ENCODE measurements at regions not wholly inside any gene's neighbourhood (a gene's known extent, or its start where the extent isn't known, plus 50 kb on each side); places are given as distances from the start of the nearest gene placed in this dataset.
A peak's percentile ranks its signal among the peaks of the same experiment; 100 is the strongest.
"Not testable (repeated sequence)": the region's sequence is repeated elsewhere in the genome, so short reads cannot be mapped to it uniquely, and the experiment has no call there.

DNA sequence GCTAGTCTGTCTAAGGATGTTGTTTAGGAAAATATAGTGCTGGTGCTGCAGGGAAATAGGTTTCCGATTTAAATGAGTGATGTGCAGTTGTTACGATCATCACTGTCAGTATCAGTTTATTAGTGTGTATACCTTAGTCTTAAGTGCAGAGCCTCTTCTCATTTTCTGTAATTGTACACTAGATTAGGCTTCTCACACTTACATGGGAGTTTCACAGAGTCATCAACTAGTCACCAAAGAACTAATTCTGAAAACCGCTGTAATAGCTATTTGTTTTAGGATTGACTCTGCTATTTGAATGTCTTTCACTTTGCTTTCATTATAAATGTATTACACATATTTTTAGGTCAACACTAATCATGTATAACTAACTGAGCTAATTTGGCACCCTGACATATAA, 99.8 kb upstream of the ZEB2 start:
- DNase-seq, result no peak

DNA sequence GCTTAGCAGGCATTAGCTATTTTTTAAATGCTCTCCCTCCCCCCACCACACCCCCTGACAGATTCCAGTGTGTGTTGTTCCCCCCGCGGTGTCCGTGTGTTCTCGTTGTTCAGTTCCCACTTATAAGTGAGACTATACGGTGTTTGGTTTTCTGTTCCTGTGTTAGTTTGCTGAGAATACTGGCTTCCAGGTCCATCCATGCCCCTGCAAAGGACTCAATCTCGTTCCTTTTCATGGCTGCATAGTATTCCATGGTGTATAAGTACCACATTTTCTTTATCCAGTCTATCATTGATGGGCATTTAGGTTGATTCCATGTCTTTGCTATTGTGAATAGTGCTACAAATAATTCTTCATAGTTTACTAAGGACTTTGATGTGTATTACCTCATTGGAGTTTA, 97.3 kb upstream of the ZEB2 start:
- DNase-seq, result not testable (repeated sequence)

DNA sequence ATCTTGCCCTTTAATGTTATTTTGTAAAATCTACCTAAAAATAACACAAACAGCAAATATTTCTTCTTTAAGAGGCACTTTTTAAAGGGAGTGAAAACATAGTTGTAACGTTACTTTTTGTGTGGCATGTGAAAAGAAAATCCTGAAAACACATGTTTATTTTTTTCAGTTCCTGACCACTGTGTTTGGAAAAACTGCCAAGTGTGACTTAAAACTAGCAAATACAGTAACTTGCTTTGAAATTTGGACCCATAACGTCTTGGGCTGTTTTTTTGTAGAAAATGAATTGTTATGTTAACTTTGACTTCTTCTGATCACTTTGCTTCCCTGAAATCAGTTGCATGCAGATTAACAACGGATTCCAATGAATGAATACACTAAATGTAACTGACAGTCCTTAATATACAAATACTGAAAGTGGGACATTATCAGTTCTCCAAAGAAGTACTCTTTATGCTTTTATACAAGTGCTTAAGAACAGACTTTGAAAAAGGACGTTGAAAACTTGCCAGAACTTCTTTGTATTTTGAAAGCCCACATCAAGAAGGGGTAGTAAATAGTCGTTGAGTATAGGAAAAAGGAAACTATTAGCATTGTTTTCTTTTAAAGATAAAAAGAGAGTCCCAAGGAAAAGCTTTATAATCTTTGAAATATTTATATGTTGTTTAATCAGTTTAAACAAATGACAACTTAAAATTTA, 96.1 kb upstream of the ZEB2 start:
- DNase-seq, result no peak

DNA sequence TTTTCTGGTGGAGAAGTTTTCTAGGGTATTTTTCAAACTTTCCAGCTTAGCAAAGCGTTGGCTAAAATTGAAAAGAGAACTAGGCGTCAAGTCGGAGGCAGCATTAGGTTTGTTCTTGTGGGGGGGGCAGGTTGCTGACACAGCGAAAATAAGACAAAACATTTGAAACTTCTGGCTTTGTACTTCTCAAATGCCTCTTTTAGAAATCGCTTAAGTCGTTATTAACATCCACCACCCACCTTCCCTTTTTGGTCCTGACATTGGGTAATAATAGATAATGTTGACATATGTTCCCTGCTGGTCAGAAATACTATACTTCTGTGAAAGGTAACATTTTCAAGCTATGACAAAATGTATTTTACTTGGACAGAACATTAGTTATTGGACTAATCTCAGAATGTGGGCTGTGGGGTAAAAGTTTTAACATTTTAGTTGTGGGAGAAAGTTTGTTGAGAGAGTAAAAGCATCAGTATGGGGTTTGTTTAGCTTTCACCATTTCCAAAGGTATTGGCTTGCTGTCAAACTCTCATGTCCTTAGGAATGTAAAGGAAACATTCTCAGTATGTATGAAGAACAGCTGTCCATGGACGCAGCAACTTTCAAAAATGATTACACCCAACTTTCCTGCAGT, 88.1 kb upstream of the ZEB2 start:
- DNase-seq, result peak; percentile 80

DNA sequence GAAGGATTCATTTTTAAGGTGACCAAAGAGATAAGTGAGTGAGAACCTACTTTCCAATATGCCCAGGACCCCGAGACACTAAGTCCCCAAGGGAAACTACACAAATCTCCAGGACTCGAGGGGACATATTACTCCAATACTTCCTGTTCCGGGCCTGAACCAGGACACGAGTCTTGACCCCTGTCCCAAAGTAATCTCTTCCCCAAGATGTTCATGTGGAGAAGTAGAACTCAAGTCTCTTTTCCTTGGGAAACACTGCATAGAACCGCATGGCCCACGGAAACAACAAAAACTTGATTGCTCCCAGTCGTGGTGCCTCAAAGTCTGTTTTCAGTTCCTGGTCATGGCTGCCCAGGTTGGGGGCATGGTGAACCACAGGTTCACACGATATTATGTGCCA, 87.2 kb upstream of the ZEB2 start:
- no peak for DNase-seq

DNA sequence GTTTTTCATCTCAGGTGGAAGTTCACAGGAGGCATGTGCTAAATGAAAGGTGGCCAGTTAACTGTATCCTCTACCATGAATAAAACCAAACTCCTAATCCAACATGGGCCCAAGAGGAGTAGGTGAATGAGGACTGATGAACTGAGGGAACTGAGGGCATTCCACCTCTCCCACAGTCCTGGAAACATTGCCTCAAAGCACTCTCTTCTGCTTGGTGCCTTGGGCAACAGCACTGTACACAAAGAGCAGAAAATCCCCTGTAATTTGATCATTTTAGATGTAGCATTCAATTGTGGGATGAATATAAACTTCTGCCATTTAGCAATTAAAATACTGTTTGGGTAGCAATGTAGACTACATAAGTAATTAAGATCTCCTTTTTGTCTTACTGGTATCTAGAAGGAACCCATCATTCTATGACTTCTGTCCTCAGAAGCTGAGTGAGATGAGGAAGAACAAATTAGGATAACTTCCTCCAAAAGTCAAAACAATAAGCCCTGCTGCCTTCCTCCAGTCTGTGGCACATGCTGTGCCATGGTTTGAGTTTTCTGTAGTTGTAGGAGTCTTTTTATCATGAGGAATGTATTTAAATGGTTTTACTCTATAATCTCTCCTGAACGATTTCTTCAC, 86.7 kb upstream of the ZEB2 start:
- DNase-seq, result no peak

DNA sequence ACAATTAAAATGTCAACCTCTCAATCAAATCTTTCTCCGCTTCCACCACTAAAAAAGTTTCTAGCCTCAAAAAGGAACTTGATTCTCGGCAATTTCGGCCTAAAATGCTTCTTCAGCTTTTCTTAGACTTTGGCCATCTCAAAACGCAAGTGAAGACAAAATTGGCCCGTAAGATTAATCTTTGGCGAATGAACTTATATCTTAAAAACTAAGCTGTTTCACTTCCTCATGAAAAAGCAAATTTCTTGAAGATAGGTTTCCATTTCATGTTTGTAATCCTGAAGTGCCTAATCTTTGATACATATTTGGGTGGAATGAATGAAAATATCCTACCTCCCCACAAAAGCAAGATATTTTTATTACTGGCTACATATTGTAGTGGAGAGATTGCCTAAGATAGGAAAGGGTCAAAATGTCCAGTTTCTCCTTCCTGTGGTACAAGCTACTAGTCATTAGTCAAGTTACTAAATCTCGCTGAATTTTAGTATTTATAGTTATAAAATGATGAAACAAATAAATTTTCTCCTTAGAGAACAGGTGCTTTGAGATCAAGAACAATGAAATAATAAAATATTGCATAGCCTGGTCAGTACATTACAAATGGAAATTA, 85.4 kb upstream of the ZEB2 start:
- no peak for DNase-seq

DNA sequence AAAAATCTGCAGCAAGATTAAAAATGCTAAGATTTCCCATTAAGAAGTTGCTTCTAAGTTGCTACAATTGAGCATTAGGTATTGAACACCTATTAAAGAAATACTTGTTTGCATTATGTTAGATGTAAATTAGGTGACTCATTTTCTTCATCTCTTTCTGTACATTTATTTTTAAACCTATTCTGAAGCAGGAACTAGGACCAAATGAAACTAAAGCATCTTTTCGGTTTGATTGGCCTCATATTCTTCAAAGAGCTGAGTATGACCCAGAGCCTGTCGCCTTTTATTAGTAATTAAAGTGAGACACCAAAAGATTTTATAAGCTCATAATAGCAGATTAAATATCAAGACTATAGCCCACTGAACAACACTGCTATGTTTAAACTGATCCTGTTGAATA, 83.4 kb upstream of the ZEB2 start:
- DNase-seq, result no peak

DNA sequence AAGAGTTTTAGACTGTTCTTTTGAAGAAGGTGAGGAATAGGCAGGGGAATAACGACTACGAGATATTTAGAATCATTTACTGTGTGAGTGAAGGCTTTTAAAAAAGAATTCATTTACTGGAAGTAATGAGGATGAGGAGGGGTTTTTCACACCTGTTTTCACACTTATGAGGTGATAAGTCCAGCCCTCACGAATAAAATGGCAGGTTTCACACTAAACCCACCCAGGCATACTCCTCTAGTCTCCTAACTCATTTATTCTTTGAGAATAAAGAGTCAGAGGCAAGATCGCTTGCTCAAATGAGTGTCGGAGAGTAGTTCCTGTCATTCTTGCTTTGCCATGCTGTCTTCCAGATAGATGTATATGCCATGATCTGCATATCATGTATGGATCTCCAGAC, 79.0 kb upstream of the ZEB2 start:
- no peak for DNase-seq

DNA sequence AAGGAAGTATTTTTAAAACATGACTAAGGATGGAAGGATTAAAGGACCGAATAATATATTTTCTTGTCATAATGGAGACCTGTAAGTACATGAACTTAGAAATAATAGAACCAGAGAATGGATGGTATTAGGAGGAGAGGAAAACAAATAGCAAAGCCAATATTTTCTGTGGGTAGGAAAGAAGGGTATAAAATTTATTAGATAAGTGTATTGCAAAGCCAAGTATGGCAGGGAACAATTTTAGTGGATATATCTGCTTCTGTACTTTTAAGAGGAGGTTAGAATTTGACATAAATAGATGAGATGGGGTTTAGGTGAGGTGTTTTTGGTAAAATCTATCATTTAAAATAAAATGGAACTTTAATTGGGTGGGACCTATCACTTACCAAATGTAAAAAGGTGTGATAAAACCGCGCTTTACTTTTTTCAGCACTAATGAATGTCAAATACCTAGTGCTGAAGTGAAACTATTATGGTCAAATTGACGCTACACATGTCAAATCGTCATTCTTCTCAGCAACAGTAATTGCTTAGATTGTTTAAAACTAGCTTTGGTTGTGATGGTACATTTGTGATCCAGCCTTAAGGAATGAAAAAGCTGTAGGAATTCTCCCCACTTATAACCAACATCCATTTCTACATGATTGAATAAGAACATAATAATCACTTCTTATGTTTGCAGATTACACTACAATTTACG, 78.1 kb upstream of the ZEB2 start:
- no peak for DNase-seq

DNA sequence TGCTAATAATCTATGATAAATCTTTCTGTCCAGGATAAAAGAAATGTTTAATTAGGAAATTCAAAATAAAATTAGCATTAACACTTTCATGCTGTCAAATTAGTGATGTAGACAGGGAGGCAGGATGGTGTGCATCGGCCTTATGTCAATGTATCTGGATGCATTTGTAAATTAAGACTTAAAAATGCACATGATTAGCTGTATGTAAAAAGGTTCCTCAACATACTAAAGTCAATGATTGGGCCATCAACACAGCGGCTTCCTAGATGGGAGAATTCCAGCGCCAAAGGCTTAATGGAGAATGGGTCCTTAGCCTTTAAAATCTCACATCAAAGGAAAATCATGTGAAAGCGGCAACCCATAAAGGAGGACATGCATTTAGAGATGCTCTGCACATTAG, 77.5 kb upstream of the ZEB2 start:
- DNase-seq, result no peak

DNA sequence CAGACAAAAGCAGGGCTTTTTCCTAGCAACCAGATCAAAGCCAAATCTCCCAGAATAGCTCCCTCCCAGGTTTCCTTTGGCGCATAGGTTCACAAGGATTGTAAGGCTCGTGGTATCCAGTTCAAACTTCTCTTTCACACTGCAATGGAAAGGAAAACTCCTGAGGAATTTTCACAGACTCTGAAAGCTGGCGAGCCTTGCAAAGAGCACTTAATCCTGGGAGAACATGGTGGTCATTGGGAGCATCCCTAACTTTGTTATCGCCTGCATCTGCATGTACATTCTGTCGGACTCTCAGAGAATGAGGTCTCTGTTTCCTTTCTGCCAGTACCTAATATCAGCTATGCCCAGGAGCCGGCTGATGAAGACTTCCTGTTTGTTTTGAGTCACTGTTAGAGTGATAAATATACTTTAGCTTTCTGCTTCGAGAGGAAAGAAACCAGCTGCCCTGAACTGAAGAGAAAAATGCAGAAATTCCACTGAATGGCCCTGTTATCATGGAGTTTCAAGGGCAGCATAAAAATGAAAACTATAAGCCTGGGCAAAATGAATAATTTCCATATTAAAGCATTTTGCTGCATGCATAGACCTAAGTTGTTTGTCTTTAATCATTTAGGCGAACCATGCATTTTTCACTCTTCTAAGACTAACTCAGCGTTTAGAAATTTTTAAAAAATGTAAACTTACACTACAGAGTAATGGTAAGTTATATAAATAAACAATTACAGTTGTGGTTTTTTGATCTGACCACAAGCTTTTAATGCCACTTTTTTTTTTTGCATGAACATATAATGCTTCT, 76.4 kb upstream of the ZEB2 start:
- DNase-seq, result peak; percentile 67

DNA sequence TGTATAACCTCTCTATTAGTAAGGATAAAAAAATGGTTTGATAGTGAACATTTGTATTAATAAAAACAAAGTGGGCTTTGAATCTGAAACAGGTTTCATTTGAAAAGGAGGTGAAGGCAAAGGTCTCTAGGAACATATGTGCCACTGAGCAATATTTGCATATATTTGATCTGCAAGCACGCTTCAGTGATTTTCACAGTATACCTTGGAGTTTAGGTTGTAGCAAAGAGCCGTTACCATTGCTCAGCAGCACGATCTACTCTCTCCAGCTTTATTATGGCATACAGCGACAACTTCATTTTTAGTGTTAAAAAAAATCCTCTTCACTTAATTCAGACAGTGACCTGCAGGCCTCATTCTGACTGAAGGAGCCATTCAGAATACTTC, 75.8 kb upstream of the ZEB2 start:
- no peak for DNase-seq

DNA sequence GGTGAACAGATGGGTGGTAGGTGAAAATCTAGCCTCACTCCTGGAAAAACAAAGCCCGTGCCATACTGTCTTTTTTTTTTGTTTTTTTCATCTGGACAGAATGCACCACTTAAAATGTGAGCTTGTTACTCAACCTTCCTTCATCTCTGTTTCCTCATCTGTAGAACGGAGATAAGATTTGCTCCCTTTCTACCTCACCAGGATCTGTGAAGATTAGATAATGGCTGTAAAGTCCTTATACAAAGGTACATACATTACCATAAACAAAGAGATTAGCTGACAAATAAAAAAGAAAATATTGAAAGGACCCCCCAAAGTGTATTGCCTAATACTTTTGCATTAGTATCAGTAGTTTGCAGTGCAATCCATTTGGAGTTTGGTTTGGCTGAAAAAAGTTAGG, 75.4 kb upstream of the ZEB2 start:
- no peak for DNase-seq

DNA sequence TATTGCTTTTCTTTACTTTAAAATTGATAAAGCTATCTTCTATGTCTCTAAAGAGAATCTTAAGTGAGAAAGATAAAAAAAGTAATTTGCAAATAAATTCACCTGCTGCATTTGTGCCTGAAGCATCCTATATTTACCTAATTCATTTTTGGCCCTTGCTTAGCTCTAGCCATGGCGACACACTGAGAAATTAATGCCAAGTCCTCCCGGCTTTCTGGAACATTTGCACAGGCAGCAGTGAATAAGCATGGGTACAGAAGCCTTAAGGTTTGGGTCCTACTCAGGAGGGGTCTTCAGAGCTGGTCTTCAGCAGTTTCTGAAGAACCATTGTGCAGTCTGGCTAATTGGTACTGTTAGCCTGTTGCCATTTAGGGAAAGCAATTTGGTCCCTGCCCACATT, 73.9 kb upstream of the ZEB2 start:
- no peak for DNase-seq

DNA sequence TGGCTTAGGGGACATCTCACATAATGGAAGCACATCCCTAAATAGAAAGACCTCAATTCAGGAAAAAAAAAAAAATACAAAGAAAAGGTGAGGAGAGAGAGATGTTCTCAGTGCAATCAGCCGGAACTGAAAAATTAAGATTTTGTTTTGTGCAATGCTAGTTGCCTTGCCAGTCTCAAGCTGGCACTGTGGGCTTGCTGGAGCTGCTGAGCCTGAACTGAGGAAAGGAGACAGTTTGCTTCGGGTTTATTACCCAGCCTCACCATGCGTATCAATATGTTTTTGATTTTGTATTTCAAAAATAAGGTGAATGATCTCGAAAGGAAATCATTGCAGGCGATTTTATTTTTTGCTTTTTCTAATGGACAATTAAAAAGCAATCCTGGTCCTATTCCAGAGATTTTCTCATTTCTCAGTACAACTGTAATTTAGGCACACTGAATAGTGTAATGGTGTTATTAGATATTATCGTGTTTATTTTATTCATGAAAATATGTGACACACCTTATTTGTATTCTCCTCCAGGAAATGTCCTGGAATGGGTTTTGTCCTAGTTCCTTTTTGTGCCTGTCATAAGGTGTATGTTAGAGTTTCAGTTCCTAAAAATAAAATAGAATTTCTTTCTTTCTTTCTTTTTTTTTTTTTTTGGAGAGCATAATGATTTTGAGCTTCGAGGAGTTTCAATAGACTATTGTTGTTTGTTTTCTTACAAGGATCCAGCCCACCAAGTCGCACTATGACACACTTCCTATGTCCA, 72.8 kb upstream of the ZEB2 start:
- DNase-seq, result no peak

DNA sequence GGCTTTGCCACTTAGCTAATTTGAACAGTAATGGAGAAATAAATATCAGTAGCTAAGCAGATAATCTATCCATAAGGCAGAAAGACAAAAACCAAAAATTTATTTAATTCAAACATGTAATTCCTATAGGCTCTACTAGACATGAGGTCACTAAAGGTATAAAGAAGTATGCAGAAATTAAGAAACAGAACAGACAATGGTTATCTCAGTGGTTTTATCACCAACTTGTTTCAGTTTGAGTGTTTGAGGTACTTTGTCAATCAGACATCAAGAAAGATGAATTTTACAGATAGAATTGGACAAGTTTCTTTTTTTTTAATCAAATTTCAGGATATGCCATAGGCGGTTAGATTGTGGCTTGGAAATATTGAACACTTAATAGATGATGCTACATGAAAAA, 67.4 kb upstream of the ZEB2 start:
- no peak for DNase-seq

DNA sequence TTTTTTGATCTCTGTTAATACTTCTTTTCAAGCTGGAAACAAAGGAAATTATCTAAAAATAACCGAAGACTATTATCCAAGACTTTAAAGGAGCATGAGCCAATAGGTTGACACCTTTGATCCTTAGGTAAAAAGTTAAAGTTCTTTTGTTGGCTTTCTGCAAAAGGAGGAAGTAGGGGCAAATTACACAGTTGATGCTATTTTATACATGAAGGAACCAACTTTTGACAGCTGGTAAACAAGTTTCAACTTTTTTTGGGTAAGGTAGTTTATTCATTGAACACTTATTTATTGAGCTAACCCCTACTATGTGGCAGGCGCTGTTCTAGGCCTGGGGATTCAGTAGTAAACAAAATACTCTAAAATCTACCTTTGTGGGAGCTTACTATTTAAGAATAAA, 66.6 kb upstream of the ZEB2 start:
- DNase-seq, result no peak

DNA sequence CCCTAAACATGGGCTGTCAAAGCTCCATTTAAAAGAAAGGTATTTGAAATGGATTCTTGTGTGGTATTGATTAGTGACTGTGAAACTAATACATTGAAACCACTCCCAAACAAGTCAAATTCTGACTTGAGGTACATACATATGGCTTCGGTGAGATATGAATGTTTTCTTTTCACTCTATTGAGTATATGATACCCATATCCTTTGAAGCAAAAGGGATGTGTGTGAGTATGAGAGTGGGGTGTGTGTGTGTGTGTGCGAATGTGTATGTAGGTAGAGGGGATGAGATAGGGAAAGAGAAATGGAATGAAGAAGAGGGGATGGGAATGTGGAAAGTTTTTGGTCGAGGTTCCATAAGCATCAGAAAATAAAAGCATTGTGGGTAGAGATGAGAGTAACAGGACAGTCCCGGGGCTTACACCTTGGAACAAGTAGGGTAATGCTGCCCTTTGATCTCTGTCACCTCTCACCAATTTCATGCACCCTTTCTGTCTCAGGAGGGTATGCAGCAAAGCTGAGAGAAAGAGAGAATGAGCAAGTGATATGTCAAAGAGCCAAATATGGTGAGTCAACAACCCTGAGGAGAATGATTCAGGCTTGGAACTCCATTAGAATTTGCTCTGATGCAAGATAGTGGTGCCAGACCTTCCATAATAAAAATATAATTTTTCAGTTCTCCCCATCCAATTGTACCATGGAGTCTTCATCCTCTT, 64.0 kb upstream of the ZEB2 start:
- DNase-seq, result peak; percentile 87

DNA sequence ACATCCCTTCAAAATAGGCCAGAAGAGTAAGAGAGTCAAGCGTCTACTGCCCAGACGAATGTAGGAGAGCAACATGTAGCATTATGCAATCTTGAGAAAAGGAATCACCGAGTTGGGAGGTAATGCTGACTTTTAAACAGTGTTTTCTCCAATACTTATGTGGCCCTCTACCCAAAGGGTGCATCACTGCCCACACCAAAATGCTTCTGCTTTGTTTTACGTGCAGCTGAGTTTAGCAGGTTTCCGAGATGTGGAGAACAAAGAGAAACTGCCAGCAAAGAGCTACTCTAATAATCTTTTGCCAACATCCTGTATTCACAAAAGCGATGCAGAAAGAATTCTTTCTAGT, 63.4 kb upstream of the ZEB2 start:
- no peak for DNase-seq
